K562 (cell line): ENCODE measurements at regions not wholly inside any gene's neighbourhood (a gene's known extent, or its start where the extent isn't known, plus 50 kb on each side); places are given as distances from the start of the nearest gene placed in this dataset.

Experiments
- ATAC-seq: fragments of 200-7000 bp; cut with Tn5 transposase; 3 replicates; pipeline ENCODE4 v1.9.1; 2020; ENCODE audit warnings: moderate library complexity
- BruUV-seq: library from RNA; stranded (reverse); fragments of 400-500 nt; replicated peaks from 2 replicates; lab custom pipeline; 2021; lab: Mats Ljungman, UMichigan
- CTCF ChIA-PET: fragments of 300-600 bp; formaldehyde crosslinking; extraction: SDS; loops from one replicate; lab custom pipeline; 2021; ENCODE audit warnings: low intra/inter-chr PET ratio; lab: Yijun Ruan, JAX
- POLR2A ChIA-PET: fragments of 300-600, 350-650 bp; sonication (Branson Sonifier 250); formaldehyde crosslinking; extraction: SDS; loops from one replicate; lab custom pipeline; 2021; ENCODE audit warnings: antibody characterized with exemption, inconsistent platforms; lab: Yijun Ruan, JAX
- DNase-seq, 4 experiments: peaks; one replicate each; pipeline versions ENCODE4 v3.0.0 to v3.0.0-alpha.2; 2011 to 2018; ENCODE audit warnings: low spot score in 3 of 4, mixed read lengths in 3 of 4; ENCODE audit errors: extremely low read depth in 1 of 4
- FAIRE-seq: peaks from 2 replicates; lab custom pipeline; 2011; peaks lifted over from hg19 to GRCh38; lab: Jason Lieb, UNC
- H2AFZ ChIP-seq: 2 replicates; pipeline ENCODE4 v1.6.0; 2011; ENCODE audit warnings: low read depth, low read length, control low read depth, inconsistent platforms
- H3K27ac ChIP-seq: fragments of 200-600 bp; 3 replicates; pipeline ENCODE4 v1.8.0; 2011; ENCODE audit warnings: low read depth, mild to moderate bottlenecking, control low read depth, inconsistent platforms, low read length, moderate library complexity, mixed read lengths; ENCODE audit errors: extremely low read depth
- H3K27me3 ChIP-seq, 2 experiments: fragments of 300-600 bp in 1 of 2; 2 replicates in 1 of 2; 3 replicates in 1 of 2; pipeline versions ENCODE4 v1.6.0 to v1.8.0; 2011; ENCODE audit warnings: inconsistent platforms in 2 of 2, low read length in 2 of 2, mild to moderate bottlenecking in 1 of 2, mixed read lengths in 1 of 2, moderate library complexity in 1 of 2; ENCODE audit not compliant: control insufficient read depth in 2 of 2, insufficient read depth in 2 of 2
- H3K36me3 ChIP-seq: fragments of 300-600 bp; 3 replicates; pipeline ENCODE4 v1.8.0; 2011; ENCODE audit warnings: mild to moderate bottlenecking, low read length, inconsistent platforms; ENCODE audit not compliant: control insufficient read depth, insufficient read depth
- H3K4me1 ChIP-seq, 2 experiments: fragments of 200-600 bp in 1 of 2; replicated peaks in 1 of 2; 2 replicates in 1 of 2; 3 replicates in 1 of 2; pipeline versions ENCODE4 v1.5.1 to v1.8.0; 2011; ENCODE audit warnings: inconsistent platforms in 2 of 2, low read length in 2 of 2, mild to moderate bottlenecking in 1 of 2, mixed read lengths in 1 of 2, moderate library complexity in 1 of 2; ENCODE audit not compliant: control insufficient read depth in 2 of 2, insufficient read depth in 2 of 2
- H3K4me2 ChIP-seq: 2 replicates; pipeline ENCODE4 v1.6.1; 2011; ENCODE audit warnings: low read length, control low read depth, inconsistent platforms, mixed read lengths; ENCODE audit not compliant: insufficient read depth
- H3K4me3 ChIP-seq: fragments of 200-600 bp; sonication (generic), shearing (Covaris generic); 2 replicates; pipeline ENCODE4 v1.5.1; 2016; ENCODE audit warnings: control low read depth, inconsistent platforms
- H3K79me2 ChIP-seq: fragments of 200-600 bp; 3 replicates; pipeline ENCODE4 v1.8.0; 2011; ENCODE audit warnings: low read length, inconsistent platforms; ENCODE audit not compliant: control insufficient read depth, insufficient read depth
- H3K9ac ChIP-seq, 2 experiments: 2 replicates each; pipeline versions ENCODE4 v1.6.0 to v1.6.1; 2011; ENCODE audit warnings: low read depth in 2 of 2, low read length in 2 of 2, control low read depth in 1 of 2, inconsistent platforms in 1 of 2, mild to moderate bottlenecking in 1 of 2, mixed read lengths in 1 of 2; ENCODE audit not compliant: insufficient read depth in 1 of 2
- H3K9me1 ChIP-seq: one replicate; pipeline ENCODE4 v1.6.0; 2011; ENCODE audit warnings: inconsistent platforms, mild to moderate bottlenecking, low read length, moderate library complexity; ENCODE audit not compliant: control insufficient read depth, insufficient read depth
- H3K9me3 ChIP-seq: replicated peaks from 2 replicates; pipeline ENCODE4 v1.5.1; 2011; ENCODE audit warnings: low read depth, low read length, inconsistent platforms; ENCODE audit not compliant: control insufficient read depth, insufficient read depth
- H4K20me1 ChIP-seq: replicated peaks from 2 replicates; pipeline ENCODE4 v1.6.1; 2011; ENCODE audit warnings: low read length, inconsistent platforms, mixed read lengths; ENCODE audit not compliant: control insufficient read depth, insufficient read depth
- CC2D1A ChIP-seq: fragments of 450-650 bp; IDR thresholded peaks from 2 replicates; pipeline ENCODE4 v1.6.1; 2017; ENCODE audit warnings: mild to moderate bottlenecking
- CCNT2 ChIP-seq: IDR thresholded peaks from 2 replicates; pipeline ENCODE4 v1.6.1; 2011; ENCODE audit warnings: borderline replicate concordance, low read depth, mild to moderate bottlenecking, moderate library complexity, mixed read lengths, low read length; ENCODE audit not compliant: insufficient read length; ENCODE audit errors: extremely low read depth
- HDAC1 ChIP-seq, 2 experiments: fragments of 450-650 bp; IDR thresholded peaks; 2 replicates each; pipeline ENCODE4 v1.6.1; 2016 to 2017; ENCODE audit warnings: inconsistent platforms in 1 of 2, mild to moderate bottlenecking in 1 of 2, moderate library complexity in 1 of 2
- HSF4 ChIP-seq: fragments of 250-450 bp; sonication (Bioruptor Pico); IDR thresholded peaks from 2 replicates; pipeline ENCODE4 v2.1.2; 2022; ENCODE audit warnings: mild to moderate bottlenecking, moderate library complexity, borderline replicate concordance
- ILK ChIP-seq: fragments of 450-650 bp; IDR thresholded peaks from 2 replicates; pipeline ENCODE4 v1.6.1; 2016; ENCODE audit warnings: missing genetic modification characterization, low read depth, mild to moderate bottlenecking, missing compliant biosample characterization, moderate library complexity, borderline replicate concordance
- PHF21A ChIP-seq: fragments of 450-650 bp; IDR thresholded peaks from 2 replicates; pipeline ENCODE4 v1.6.1; 2017; ENCODE audit warnings: low read depth, borderline replicate concordance
- SOX6 ChIP-seq: fragments of 450-650 bp; IDR thresholded peaks from 2 replicates; pipeline ENCODE4 v1.6.1; 2014; ENCODE audit warnings: mild to moderate bottlenecking
- ZNF316 ChIP-seq: fragments of 450-650 bp; IDR thresholded peaks from 2 replicates; pipeline ENCODE4 v1.6.1; 2016
- ZNF589 ChIP-seq: fragments of 200-800 bp; sonication (Bioruptor generic); IDR thresholded peaks from 2 replicates; pipeline ENCODE4 v1.6.1; 2016; ENCODE audit warnings: low read depth, missing genetic modification characterization, missing compliant biosample characterization
- ZSCAN32 ChIP-seq: fragments of 450-650 bp; formaldehyde crosslinking; IDR thresholded peaks from 2 replicates; pipeline ENCODE4 v1.4.0; 2020; ENCODE audit warnings: mild to moderate bottlenecking, moderate library complexity
- WGBS: fragments of 100-300 bp; shearing (Covaris generic); methylation state at CpG from one replicate; pipeline ENCODE4 v1.1.6; 2016; ENCODE audit warnings: low coverage, mixed read lengths; ENCODE audit not compliant: insufficient coverage; ENCODE audit errors: missing lambda C conversion rate; 5-methylcytosine and 5-hydroxymethylcytosine counted together
- in situ Hi-C: fragments of 300-500 bp; cut with MboI; formaldehyde crosslinking; loops from 4 replicates; pipeline ENCODE4 v1.15.0; 2018; ENCODE audit warnings: inconsistent platforms, mixed read lengths
- intact Hi-C: fragments of 100-400 bp; cut with micrococcal nuclease; formaldehyde crosslinking; loops from 2 replicates; pipeline ENCODE4 v1.14.2; 2022
- TF ChIP-seq, protein P1 (sequence below): sonication (generic); formaldehyde crosslinking; IDR thresholded peaks from 2 replicates; pipeline ENCODE4 v1.8.1; 2022; ENCODE audit warnings: missing genetic modification reagents
- TF ChIP-seq, protein P2 (sequence below): fragments of 450-650 bp; IDR thresholded peaks from 2 replicates; pipeline ENCODE4 v1.6.1; 2017; ENCODE audit warnings: mild to moderate bottlenecking, moderate library complexity
- TF ChIP-seq, protein P3 (sequence below): fragments of 250-450 bp; sonication (Bioruptor Pico); IDR thresholded peaks from 2 replicates; pipeline ENCODE4 v1.9.0; 2021; ENCODE audit warnings: mild to moderate bottlenecking, inconsistent platforms

DNA sequence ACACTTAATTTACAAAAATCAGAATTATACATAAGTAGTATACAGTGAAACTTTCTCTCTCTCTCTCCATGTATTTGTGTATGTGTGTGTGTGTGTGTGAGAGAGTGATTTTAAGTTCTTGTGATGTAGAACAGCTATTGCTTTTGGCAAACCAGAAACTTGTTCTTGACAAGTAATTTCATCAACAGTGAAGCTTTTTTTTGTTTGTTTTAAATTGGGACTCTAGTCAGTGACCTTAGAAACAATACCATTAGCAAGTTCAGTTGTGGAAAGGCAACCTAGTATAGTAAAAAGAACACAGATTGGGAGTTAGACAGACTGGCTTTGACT lies 319.1 kb downstream of the PTEN start:
- POLR2A ChIA-PET = interaction anchor here (1.5 kb wide), 1 partner anchor 14 kb away, joined by 3 read pairs; no protein-coding TSS in a partner anchor

DNA sequence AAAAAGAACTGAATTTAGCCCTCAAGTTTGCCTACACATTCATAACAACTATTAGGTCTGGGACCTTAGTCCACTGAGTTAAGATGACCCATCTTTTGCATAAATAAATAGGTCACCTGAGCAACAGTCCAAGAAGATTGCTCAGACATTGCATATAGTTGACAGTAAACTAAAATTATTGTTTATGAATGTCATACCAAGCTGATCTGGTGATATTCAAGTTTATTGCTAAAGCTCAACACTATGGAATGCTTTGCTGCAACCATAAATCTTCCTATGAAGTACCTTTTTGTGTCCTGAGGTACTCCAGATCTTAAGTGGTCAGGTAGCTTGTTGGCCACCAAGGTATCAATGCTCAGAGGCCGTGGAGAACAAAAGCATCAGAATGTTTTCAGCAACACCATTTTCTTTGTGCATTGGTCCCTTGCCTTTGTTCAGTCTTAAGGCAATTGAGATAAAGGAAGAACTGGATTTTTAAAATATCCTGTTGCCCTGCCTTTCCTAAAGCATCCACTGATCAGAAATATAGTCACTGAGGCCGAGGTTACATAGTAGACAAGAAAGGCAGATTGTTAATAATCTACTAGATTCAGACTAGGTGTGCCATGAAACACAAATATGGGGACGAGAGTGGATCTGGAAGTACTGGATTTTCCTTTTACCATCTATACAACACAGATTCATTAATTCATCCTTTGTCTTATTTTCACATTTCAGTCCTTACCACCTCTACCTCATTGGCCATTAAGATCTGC lies 321.3 kb downstream of the PTEN start:
- H2AFZ ChIP-seq = no peak overlapping the region
- intact Hi-C loops (no loop called here), in situ Hi-C loops (no loop called here)
- H3K9ac ChIP-seq = no peak overlapping the region
- no peak overlapping the region for H3K4me3 ChIP-seq
- H3K9me3 ChIP-seq = no peaks in the 10 kb centered on the region
- no peaks in the 10 kb centered on the region for H3K4me1 ChIP-seq
- ChIA-PET CTCF (no interaction called here), POLR2A (no interaction called here)
- BruUV-seq = no TSS peak
- no peaks in the 10 kb centered on the region for H3K9me1 ChIP-seq
- no peaks in the 10 kb centered on the region for H4K20me1 ChIP-seq
- H3K27me3 ChIP-seq = no peaks in the 10 kb centered on the region
- WGBS = 0% methylated on average over 3 of the region's 3 CpGs
- H3K4me2 ChIP-seq = no peak overlapping the region
- DNase-seq (no peak), ATAC-seq (no peak), FAIRE-seq (no peak)
- no peaks in the 10 kb centered on the region for H3K79me2 ChIP-seq
- no peak overlapping the region for H3K27ac ChIP-seq
- no peaks in the 10 kb centered on the region for H3K36me3 ChIP-seq
- TF ChIP-seq, protein P1, sequence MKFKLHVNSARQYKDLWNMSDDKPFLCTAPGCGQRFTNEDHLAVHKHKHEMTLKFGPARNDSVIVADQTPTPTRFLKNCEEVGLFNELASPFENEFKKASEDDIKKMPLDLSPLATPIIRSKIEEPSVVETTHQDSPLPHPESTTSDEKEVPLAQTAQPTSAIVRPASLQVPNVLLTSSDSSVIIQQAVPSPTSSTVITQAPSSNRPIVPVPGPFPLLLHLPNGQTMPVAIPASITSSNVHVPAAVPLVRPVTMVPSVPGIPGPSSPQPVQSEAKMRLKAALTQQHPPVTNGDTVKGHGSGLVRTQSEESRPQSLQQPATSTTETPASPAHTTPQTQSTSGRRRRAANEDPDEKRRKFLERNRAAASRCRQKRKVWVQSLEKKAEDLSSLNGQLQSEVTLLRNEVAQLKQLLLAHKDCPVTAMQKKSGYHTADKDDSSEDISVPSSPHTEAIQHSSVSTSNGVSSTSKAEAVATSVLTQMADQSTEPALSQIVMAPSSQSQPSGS (CRISPR knock-in tag) = no peak
- TF ChIP-seq, protein P2, sequence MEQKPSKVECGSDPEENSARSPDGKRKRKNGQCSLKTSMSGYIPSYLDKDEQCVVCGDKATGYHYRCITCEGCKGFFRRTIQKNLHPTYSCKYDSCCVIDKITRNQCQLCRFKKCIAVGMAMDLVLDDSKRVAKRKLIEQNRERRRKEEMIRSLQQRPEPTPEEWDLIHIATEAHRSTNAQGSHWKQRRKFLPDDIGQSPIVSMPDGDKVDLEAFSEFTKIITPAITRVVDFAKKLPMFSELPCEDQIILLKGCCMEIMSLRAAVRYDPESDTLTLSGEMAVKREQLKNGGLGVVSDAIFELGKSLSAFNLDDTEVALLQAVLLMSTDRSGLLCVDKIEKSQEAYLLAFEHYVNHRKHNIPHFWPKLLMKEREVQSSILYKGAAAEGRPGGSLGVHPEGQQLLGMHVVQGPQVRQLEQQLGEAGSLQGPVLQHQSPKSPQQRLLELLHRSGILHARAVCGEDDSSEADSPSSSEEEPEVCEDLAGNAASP = no peak
- TF ChIP-seq, protein P3, sequence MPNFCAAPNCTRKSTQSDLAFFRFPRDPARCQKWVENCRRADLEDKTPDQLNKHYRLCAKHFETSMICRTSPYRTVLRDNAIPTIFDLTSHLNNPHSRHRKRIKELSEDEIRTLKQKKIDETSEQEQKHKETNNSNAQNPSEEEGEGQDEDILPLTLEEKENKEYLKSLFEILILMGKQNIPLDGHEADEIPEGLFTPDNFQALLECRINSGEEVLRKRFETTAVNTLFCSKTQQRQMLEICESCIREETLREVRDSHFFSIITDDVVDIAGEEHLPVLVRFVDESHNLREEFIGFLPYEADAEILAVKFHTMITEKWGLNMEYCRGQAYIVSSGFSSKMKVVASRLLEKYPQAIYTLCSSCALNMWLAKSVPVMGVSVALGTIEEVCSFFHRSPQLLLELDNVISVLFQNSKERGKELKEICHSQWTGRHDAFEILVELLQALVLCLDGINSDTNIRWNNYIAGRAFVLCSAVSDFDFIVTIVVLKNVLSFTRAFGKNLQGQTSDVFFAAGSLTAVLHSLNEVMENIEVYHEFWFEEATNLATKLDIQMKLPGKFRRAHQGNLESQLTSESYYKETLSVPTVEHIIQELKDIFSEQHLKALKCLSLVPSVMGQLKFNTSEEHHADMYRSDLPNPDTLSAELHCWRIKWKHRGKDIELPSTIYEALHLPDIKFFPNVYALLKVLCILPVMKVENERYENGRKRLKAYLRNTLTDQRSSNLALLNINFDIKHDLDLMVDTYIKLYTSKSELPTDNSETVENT (CRISPR knock-in tag) = no peak
- TF ChIP-seq HSF4 = no peak
- TF ChIP-seq PHF21A = no peak
- TF ChIP-seq ZSCAN32 (CRISPR knock-in tag) = no peak
- no peak for TF ChIP-seq ZNF316
- no peak for TF ChIP-seq ZNF589 (CRISPR knock-in tag)
- TF ChIP-seq HDAC1 (IDR thresholded peaks at IDR 0.05) = no peak
- no peak for TF ChIP-seq ILK (tag)
- TF ChIP-seq SOX6 = no peak

More for the DNA sequence above, 319.1 kb downstream of the PTEN start:
- TF ChIP-seq CC2D1A = no peak
- TF ChIP-seq CCNT2 = no peak
- H3K4me2 ChIP-seq = no peak overlapping the region
- CTCF ChIA-PET = no interaction called here
- in situ Hi-C loops = no loop called here
- no peak overlapping the region for H2AFZ ChIP-seq
- no TSS peak for BruUV-seq
- intact Hi-C loops = no loop called here
- no peaks in the 10 kb centered on the region for H4K20me1 ChIP-seq
- no peaks in the 10 kb centered on the region for H3K9me3 ChIP-seq
- no peak for FAIRE-seq
- H3K9ac ChIP-seq = no peak overlapping the region
- no peak overlapping the region for H3K27ac ChIP-seq
- no peaks in the 10 kb centered on the region for H3K36me3 ChIP-seq
- H3K4me1 ChIP-seq = no peaks in the 10 kb centered on the region
- H3K4me3 ChIP-seq = no peak overlapping the region
- ATAC-seq = no peak
- H3K9me1 ChIP-seq = no peaks in the 10 kb centered on the region
- DNase-seq = no peak
- no peaks in the 10 kb centered on the region for H3K27me3 ChIP-seq
- H3K79me2 ChIP-seq = no peaks in the 10 kb centered on the region
